ENCODE measurements at regions not wholly inside any gene's neighbourhood (a gene's known extent, or its start where the extent isn't known, plus 50 kb on each side); places are given as distances from the start of the nearest gene placed in this dataset.

DNA sequence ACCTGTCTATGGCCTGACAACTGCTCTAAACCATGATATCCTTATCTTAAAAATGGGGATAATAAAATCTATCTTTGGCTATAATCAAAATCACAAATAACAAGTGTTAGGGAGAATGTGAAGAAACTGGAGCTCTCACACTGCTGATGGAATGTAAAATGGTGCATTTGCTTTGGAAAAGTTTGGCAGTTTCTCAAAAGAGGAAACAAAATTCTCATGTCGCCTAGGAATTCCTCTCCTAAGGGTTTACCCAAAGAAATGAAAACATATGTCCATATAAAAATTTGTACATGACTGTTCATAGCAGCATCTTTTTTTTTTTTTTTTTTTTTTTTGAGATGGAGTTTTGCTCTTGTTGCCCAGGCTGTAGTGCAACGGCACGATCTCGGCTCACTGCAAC lies 64.3 kb downstream of the ZNF281 start:
- TF ChIP-seq CTCF (IDR thresholded peaks at IDR 0.05): no peak
- TF ChIP-seq POLR2A (IDR thresholded peaks at IDR 0.05): no peak

Data from right lobe of liver (tissue), 4 donors.